ENCODE measurements at regions not wholly inside any gene's neighbourhood (a gene's known extent, or its start where the extent isn't known, plus 50 kb on each side); places are given as distances from the start of the nearest gene placed in this dataset.

DNA sequence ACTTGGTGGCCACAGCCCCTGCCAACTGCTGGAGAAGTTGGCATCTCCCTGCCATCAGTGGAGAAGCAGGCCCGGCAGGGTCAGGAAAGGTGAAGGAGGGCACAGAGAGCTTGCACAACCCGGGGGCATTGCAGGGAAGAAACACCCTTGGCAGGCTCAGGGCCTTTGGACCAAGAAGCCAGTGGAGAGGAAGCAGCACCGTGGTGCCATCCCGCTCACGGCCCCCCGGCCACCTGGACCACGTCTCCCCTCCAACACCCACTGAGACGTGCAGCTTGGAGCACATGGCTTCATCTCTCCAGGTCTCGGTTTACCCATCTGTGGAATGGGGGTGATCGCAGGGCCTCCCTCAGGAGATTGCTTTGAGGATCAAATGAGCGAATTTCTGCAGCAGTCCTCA, 158.1 kb downstream of the RBFOX3 start:
- no peak for ATAC-seq
- intact Hi-C loops (cut with DNase I): no loop called here
- DNase-seq: no peak
- Histone ChIP-seq H3K36me3 (no peaks in the 10 kb centered on the region), H3K4me3 (no peak overlapping the region), H3K9me3 (no peaks in the 10 kb centered on the region), H3K27me3 (ENCODE audit: low read depth) (peaks cover 3% of the 10 kb centered on the region), H3K4me1 (no peaks in the 10 kb centered on the region), H3K27ac (no peak overlapping the region)
- TF ChIP-seq, protein P1, sequence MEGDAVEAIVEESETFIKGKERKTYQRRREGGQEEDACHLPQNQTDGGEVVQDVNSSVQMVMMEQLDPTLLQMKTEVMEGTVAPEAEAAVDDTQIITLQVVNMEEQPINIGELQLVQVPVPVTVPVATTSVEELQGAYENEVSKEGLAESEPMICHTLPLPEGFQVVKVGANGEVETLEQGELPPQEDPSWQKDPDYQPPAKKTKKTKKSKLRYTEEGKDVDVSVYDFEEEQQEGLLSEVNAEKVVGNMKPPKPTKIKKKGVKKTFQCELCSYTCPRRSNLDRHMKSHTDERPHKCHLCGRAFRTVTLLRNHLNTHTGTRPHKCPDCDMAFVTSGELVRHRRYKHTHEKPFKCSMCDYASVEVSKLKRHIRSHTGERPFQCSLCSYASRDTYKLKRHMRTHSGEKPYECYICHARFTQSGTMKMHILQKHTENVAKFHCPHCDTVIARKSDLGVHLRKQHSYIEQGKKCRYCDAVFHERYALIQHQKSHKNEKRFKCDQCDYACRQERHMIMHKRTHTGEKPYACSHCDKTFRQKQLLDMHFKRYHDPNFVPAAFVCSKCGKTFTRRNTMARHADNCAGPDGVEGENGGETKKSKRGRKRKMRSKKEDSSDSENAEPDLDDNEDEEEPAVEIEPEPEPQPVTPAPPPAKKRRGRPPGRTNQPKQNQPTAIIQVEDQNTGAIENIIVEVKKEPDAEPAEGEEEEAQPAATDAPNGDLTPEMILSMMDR (IDR thresholded peaks at IDR 0.05): no peak

DNA sequence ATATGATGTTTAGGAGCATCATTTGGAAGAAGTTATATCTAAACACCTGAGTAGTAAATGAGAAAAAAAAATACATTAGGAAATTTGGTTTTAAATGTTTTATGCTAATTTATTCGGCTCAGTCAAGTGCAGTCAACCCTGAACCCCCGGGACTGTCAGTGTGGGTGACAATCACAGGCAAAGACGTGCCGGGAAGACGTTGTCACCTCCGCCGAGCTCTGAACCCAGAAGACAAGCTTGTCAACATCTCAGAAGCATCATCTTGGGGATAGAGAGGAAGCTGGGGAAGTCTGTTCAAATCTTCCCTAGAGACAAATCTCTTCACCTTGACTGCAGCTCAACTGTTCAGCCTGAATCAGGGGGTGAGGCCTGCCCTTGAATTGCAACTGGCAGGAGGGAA, 159.7 kb downstream of the RBFOX3 start:
- Histone ChIP-seq H3K4me3 (no peak overlapping the region), H3K27me3 (ENCODE audit: low read depth) (no peaks in the 10 kb centered on the region), H3K27ac (no peak overlapping the region), H3K9me3 (no peaks in the 10 kb centered on the region), H3K4me1 (no peaks in the 10 kb centered on the region), H3K36me3 (no peaks in the 10 kb centered on the region)
- ATAC-seq: no peak
- DNase-seq: no peak
- TF ChIP-seq, protein P1 (IDR thresholded peaks at IDR 0.05): no peak
- intact Hi-C loops (cut with DNase I): no loop called here

DNA sequence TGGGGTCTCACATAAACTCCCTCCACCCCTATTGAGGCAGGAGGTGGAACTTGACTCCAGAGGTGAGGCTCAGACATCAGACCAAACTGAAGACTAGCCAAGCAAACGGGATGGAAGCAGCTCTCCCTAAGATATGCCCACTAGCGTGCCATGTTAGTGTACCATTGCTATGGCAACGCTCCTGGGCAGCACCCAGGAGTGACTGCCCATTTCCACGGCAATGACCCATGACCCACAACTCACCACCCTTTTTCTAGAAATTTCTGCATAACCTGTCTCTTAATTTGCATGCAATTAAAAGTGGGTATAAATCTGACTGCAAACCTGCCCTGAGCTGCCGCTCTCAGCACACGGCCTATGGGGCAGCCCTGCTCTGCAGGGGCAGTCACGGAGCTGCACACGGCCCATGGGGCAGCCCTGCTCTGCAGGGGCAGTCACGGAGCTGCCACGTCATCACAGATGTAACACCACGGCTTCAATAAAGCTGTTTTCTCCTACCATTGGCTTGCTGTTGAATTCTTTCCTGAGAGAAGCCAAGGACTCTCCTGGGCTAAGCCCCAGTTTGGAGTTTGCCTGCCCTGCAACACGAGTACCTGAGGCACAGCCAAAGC, 164.3 kb downstream of the RBFOX3 start:
- TF ChIP-seq, protein P1 (IDR thresholded peaks at IDR 0.05): no peak
- DNase-seq (no peak), ATAC-seq (no peak)
- no peak overlapping the region for H3K4me3 ChIP-seq
- intact Hi-C loops (cut with DNase I): no loop called here
- peaks cover 4% of the 10 kb centered on the region for H3K27me3 ChIP-seq (ENCODE audit: low read depth)
- H3K4me1 ChIP-seq: no peaks in the 10 kb centered on the region
- no peaks in the 10 kb centered on the region for H3K9me3 ChIP-seq
- no peak overlapping the region for H3K27ac ChIP-seq
- no peaks in the 10 kb centered on the region for H3K36me3 ChIP-seq

DNA sequence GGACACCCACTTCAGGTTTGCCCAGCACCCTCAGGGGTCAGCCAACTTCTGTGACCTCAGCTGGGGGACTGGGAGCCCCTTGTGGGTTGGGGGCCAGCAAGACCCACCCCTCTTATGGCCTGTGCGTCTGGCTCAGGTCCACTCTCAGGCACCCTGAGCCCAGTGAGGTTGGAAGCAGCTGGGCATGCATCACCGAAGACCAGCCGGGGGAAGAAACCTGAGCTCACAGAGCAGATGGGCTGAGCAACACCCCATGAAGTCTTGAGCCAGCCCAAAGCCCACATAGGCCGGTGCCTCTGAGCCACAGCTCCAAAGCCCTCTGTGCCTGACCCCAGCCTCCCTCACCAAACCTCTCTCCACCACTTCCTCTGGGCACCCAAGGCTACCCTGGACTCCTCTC, 166.7 kb downstream of the RBFOX3 start:
- TF ChIP-seq, protein P1 (IDR thresholded peaks at IDR 0.05): no peak
- DNase-seq: no peak
- no peaks in the 10 kb centered on the region for H3K36me3 ChIP-seq

DNA sequence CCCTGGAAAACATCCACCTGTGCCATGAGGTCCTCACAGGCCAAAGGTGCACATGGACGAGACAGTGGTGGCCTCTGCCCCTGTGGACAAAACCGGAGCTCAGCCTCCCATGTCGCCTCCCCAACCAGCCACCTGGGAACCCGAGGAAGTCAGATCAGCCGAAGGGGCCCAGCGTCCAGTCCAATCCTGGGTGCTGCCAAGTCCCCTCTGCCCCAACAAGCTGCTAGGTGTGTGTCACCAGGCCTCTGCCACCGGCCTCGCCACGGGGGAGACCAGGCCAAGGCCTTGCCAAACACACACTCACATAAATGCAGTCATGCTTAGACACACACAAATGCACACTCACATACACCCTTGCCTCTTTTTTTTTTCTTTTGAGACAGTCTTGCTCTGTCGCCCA, 167.8 kb downstream of the RBFOX3 start:
- H3K36me3 ChIP-seq: no peaks in the 10 kb centered on the region
- no peaks in the 10 kb centered on the region for H3K4me1 ChIP-seq
- no peak overlapping the region for H3K27ac ChIP-seq
- ATAC-seq: no peak
- TF ChIP-seq, protein P1 (IDR thresholded peaks at IDR 0.05): no peak
- no peak for DNase-seq
- peaks cover 7% of the 10 kb centered on the region for H3K27me3 ChIP-seq (ENCODE audit: low read depth)
- H3K9me3 ChIP-seq: no peaks in the 10 kb centered on the region
- H3K4me3 ChIP-seq: no peak overlapping the region
- intact Hi-C loops (cut with DNase I): no loop called here

More for the DNA sequence above, 166.7 kb downstream of the RBFOX3 start:
- Histone ChIP-seq H3K4me1 (no peaks in the 10 kb centered on the region), H3K9me3 (no peaks in the 10 kb centered on the region), H3K4me3 (no peak overlapping the region), H3K27me3 (ENCODE audit: low read depth) (peaks cover 4% of the 10 kb centered on the region), H3K27ac (no peak overlapping the region)
- no peak for ATAC-seq
- intact Hi-C loops (cut with DNase I): no loop called here

Measured in lower lobe of right lung (tissue), 2 donors.